ENCODE measurements at regions not wholly inside any gene's neighbourhood (a gene's known extent, or its start where the extent isn't known, plus 50 kb on each side); places are given as distances from the start of the nearest gene placed in this dataset.

- Histone ChIP-seq H3K9me2 (replicated peaks; ENCODE audit: insufficient read depth) (no peaks in the 10 kb centered on the region), H2AFZ (no peak overlapping the region), H3K27ac (no peak overlapping the region), H3K4me1 (ENCODE audit: insufficient read depth) (peaks cover 4% of the 10 kb centered on the region), H3K4me3 (no peak overlapping the region), H4K20me1 (ENCODE audit: insufficient read depth, poor library complexity, severe bottlenecking) (no peaks in the 10 kb centered on the region), H3K36me3 (replicated peaks; ENCODE audit: insufficient read depth, low read depth) (no peaks in the 10 kb centered on the region), H3K9me3 (ENCODE audit: low read depth) (no peaks in the 10 kb centered on the region), H3K27me3 (no peaks in the 10 kb centered on the region), H3K4me2 (no peak overlapping the region), H3K79me2 (no peaks in the 10 kb centered on the region)
- no peak for DNase-seq (ENCODE audit: low spot score)
- no peak for TF ChIP-seq EZH2phosphoT487 (IDR thresholded peaks at IDR 0.05; ENCODE audit: low read depth, severe bottlenecking, unreplicated experiment)
- no peak for TF ChIP-seq EZH2 (IDR thresholded peaks at IDR 0.05; ENCODE audit: borderline replicate concordance)
- no peak for TF ChIP-seq CTCF (IDR thresholded peaks at IDR 0.05; ENCODE audit: poor library complexity)
Measured at GRCh38 chr3:156760333-156760732, 65.8 kb upstream of the LEKR1 start.

- no peak overlapping the region for H3K4me2 ChIP-seq
Measured at GRCh38 chr3:156761007-156761406, 65.1 kb upstream of the LEKR1 start.

GRCh38 chr3:156761713-156762451 is 64.3 kb upstream of the LEKR1 start:
- no peaks in the 10 kb centered on the region for H3K79me2 ChIP-seq
- no peaks in the 10 kb centered on the region for H3K9me3 ChIP-seq (ENCODE audit: low read depth)
- DNase-seq (ENCODE audit: low spot score): no peak
- H3K4me2 ChIP-seq: no peak overlapping the region
- H3K27me3 ChIP-seq: no peaks in the 10 kb centered on the region
- H3K4me3 ChIP-seq: no peak overlapping the region
- H3K27ac ChIP-seq: peak overlapping the region; percentile 35
- no peaks in the 10 kb centered on the region for H3K9me2 ChIP-seq (replicated peaks; ENCODE audit: insufficient read depth)
- peaks cover 4% of the 10 kb centered on the region for H3K4me1 ChIP-seq (ENCODE audit: insufficient read depth)
- no peaks in the 10 kb centered on the region for H4K20me1 ChIP-seq (ENCODE audit: insufficient read depth, poor library complexity, severe bottlenecking)
- WGBS (ENCODE audit: low lambda C conversion rate, missing lambda C conversion rate): 66% methylated on average over 4 of the region's 4 CpGs
- TF ChIP-seq EZH2phosphoT487 (IDR thresholded peaks at IDR 0.05; ENCODE audit: low read depth, severe bottlenecking, unreplicated experiment): no peak
- TF ChIP-seq EZH2 (IDR thresholded peaks at IDR 0.05; ENCODE audit: borderline replicate concordance): no peak
- no peak for TF ChIP-seq CTCF (IDR thresholded peaks at IDR 0.05; ENCODE audit: poor library complexity)
- no peaks in the 10 kb centered on the region for H3K36me3 ChIP-seq (replicated peaks; ENCODE audit: insufficient read depth, low read depth)
- H2AFZ ChIP-seq: no peak overlapping the region

More at GRCh38 chr3:156761007-156761406, 65.1 kb upstream of the LEKR1 start:
- DNase-seq (ENCODE audit: low spot score): no peak
- H3K36me3 ChIP-seq (replicated peaks; ENCODE audit: insufficient read depth, low read depth): no peaks in the 10 kb centered on the region
- WGBS (ENCODE audit: low lambda C conversion rate, missing lambda C conversion rate): 21% methylated on average over 2 of the region's 2 CpGs
- no peaks in the 10 kb centered on the region for H3K79me2 ChIP-seq
- H4K20me1 ChIP-seq (ENCODE audit: insufficient read depth, poor library complexity, severe bottlenecking): no peaks in the 10 kb centered on the region
- H3K27ac ChIP-seq: no peak overlapping the region
- peaks cover 4% of the 10 kb centered on the region for H3K4me1 ChIP-seq (ENCODE audit: insufficient read depth)
- no peaks in the 10 kb centered on the region for H3K9me2 ChIP-seq (replicated peaks; ENCODE audit: insufficient read depth)
- H3K4me3 ChIP-seq: no peak overlapping the region
- no peaks in the 10 kb centered on the region for H3K9me3 ChIP-seq (ENCODE audit: low read depth)
- TF ChIP-seq EZH2phosphoT487 (IDR thresholded peaks at IDR 0.05; ENCODE audit: low read depth, severe bottlenecking, unreplicated experiment) (no peak), CTCF (IDR thresholded peaks at IDR 0.05; ENCODE audit: poor library complexity) (no peak), EZH2 (IDR thresholded peaks at IDR 0.05; ENCODE audit: borderline replicate concordance) (no peak)
- no peaks in the 10 kb centered on the region for H3K27me3 ChIP-seq
- H2AFZ ChIP-seq: no peak overlapping the region
